ENCODE measurements at regions not wholly inside any gene's neighbourhood (a gene's known extent, or its start where the extent isn't known, plus 50 kb on each side); places are given as distances from the start of the nearest gene placed in this dataset.

DNA sequence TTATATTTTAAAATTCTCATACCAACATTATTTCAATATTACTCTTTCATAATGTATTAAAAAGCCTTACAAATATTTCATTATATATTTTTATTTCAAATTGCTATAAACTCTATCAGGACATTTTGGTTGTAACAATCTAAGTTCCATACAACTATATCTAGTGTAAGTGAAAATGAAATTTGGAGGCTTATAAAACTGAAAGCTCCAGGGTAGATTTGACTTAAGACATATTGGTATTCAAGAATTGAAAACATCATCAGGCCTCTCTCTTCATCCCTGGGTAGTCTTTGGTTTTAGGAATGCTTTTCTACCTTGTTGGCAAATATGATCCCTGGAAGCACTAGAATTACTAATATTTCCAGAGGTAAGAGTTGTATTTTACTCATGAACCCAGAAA is 342.6 kb downstream of the DTHD1 start:
- TF ChIP-seq, protein P1, sequence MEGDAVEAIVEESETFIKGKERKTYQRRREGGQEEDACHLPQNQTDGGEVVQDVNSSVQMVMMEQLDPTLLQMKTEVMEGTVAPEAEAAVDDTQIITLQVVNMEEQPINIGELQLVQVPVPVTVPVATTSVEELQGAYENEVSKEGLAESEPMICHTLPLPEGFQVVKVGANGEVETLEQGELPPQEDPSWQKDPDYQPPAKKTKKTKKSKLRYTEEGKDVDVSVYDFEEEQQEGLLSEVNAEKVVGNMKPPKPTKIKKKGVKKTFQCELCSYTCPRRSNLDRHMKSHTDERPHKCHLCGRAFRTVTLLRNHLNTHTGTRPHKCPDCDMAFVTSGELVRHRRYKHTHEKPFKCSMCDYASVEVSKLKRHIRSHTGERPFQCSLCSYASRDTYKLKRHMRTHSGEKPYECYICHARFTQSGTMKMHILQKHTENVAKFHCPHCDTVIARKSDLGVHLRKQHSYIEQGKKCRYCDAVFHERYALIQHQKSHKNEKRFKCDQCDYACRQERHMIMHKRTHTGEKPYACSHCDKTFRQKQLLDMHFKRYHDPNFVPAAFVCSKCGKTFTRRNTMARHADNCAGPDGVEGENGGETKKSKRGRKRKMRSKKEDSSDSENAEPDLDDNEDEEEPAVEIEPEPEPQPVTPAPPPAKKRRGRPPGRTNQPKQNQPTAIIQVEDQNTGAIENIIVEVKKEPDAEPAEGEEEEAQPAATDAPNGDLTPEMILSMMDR (IDR thresholded peaks at IDR 0.05): no peak
- TF ChIP-seq POLR2AphosphoS5 (IDR thresholded peaks at IDR 0.05): no peak
- no peak for TF ChIP-seq POLR2A (IDR thresholded peaks at IDR 0.05)
- intact Hi-C loops (cut with DNase I; ENCODE audit: low total_unique reads): loop anchor here (5.0 kb wide), 1 partner anchor 812 kb away; no protein-coding TSS in a partner anchor
- no peak overlapping the region for H3K27ac ChIP-seq
- H3K4me1 ChIP-seq: no peaks in the 10 kb centered on the region
- no peak for DNase-seq (ENCODE audit: low spot score in 2 of 2)
- H3K4me3 ChIP-seq: no peak overlapping the region
- no peaks in the 10 kb centered on the region for H3K9me3 ChIP-seq
- H3K36me3 ChIP-seq: no peaks in the 10 kb centered on the region
- H3K27me3 ChIP-seq: no peaks in the 10 kb centered on the region

DNA sequence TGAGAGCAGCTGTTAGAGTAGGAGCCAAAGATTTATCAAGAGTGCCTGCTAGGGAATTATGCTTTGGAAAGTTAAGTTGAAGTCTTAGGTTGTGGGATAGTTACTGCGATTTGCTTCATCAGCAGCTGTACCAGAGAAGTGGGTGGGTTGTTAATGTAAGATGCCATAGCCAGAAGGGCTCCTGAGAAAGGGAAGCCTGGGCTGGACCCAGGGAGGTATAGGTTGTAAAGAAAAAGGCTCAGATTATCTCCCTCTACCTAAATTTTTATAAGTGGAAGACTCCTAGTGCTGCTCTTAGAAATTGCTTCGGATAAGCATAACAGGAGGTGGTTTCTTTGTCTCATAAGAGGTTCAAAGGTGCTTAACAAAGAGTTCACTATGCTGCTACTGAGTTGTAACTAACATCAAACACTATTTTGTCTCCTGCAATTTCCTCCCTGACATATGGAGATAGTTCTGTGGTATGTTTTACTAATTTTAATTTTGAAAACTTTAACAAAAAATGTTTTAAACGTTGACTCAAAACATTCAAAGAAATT is 356.9 kb downstream of the DTHD1 start:
- Histone ChIP-seq H3K9me3 (no peaks in the 10 kb centered on the region), H3K36me3 (no peaks in the 10 kb centered on the region), H3K4me3 (no peak overlapping the region), H3K27ac (no peak overlapping the region), H3K4me1 (no peaks in the 10 kb centered on the region), H3K27me3 (no peaks in the 10 kb centered on the region)
- intact Hi-C loops (cut with DNase I; ENCODE audit: low total_unique reads): no loop called here
- DNase-seq (ENCODE audit: low spot score in 2 of 2): no peak
- no peak for TF ChIP-seq POLR2AphosphoS5 (IDR thresholded peaks at IDR 0.05)
- TF ChIP-seq, protein P1 (IDR thresholded peaks at IDR 0.05): no peak
- TF ChIP-seq POLR2A (IDR thresholded peaks at IDR 0.05): no peak

DNA sequence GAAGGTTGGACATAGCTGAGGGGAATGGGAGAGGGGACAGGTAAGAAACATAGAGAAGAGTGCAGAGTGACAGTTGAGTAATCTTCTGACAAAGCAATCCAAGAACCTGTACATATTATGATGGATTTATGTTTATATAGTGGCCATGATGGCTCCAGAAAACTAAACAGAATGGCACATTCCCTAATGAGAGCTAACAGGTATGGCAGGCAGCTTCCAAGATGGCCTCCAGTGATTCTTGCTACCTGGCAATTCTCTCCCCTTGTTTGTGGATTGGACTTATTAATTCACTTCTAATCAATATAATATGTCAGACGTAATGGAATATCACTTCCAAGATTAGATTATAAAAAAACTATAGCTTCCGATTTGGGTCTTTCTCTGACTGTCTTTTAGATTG is 359.5 kb downstream of the DTHD1 start:
- TF ChIP-seq POLR2AphosphoS5 (IDR thresholded peaks at IDR 0.05): no peak
- TF ChIP-seq POLR2A (IDR thresholded peaks at IDR 0.05): no peak
- TF ChIP-seq, protein P1 (IDR thresholded peaks at IDR 0.05): no peak
- Histone ChIP-seq H3K27me3 (no peaks in the 10 kb centered on the region), H3K36me3 (no peaks in the 10 kb centered on the region), H3K27ac (no peak overlapping the region), H3K4me3 (no peak overlapping the region), H3K4me1 (no peaks in the 10 kb centered on the region), H3K9me3 (no peaks in the 10 kb centered on the region)
- no peak for DNase-seq (ENCODE audit: low spot score in 2 of 2)
- intact Hi-C loops (cut with DNase I; ENCODE audit: low total_unique reads): no loop called here

DNA sequence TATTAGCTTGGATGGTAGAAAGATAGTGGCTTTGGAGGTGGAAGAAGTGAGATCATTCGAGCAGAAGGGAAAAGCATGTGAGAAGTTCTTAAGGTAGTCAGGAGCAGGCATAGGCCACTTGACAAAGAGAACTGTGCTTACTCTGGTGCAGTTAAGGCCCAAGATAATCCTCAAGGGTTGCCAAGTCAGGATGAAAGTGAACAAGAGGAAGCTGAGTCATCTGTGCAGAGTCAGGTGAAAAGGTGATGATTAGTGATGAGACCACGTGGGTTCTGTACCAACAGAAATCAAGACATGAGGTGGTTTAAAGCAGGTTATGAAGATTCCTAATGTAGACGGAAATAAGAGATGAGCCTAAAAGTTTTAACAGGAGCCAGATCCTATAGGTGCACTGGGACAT is 369.8 kb downstream of the DTHD1 start:
- Histone ChIP-seq H3K36me3 (no peaks in the 10 kb centered on the region), H3K4me1 (no peaks in the 10 kb centered on the region), H3K27ac (no peak overlapping the region), H3K27me3 (no peaks in the 10 kb centered on the region), H3K4me3 (no peak overlapping the region), H3K9me3 (no peaks in the 10 kb centered on the region)
- intact Hi-C loops (cut with DNase I; ENCODE audit: low total_unique reads): no loop called here
- no peak for DNase-seq (ENCODE audit: low spot score in 2 of 2)
- TF ChIP-seq, protein P1 (IDR thresholded peaks at IDR 0.05): no peak
- TF ChIP-seq POLR2A (IDR thresholded peaks at IDR 0.05) (no peak), POLR2AphosphoS5 (IDR thresholded peaks at IDR 0.05) (no peak)

DNA sequence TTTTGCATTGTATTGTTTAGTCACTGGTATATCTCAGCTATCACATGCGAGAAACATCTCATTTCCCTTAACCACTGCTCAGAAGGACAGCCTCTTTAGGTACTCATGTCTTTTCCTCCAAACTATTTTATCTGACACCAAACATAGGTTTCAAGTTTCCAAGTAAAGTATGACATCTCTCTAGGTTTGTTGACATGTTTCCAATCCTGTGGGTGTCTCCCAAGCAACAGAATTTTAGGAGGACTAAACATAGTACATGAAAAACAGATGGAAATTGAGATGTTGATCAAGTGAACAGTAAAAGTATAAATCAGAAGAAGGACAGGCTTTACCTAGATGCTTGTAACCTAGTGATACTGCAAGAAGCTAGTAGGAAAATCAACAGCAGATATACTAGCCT is 371.4 kb downstream of the DTHD1 start:
- no peak for TF ChIP-seq POLR2A (IDR thresholded peaks at IDR 0.05)
- TF ChIP-seq POLR2AphosphoS5 (IDR thresholded peaks at IDR 0.05): no peak
- TF ChIP-seq, protein P1 (IDR thresholded peaks at IDR 0.05): no peak
- no peak for DNase-seq (ENCODE audit: low spot score in 2 of 2)
- Histone ChIP-seq H3K36me3 (no peaks in the 10 kb centered on the region), H3K4me1 (no peaks in the 10 kb centered on the region), H3K9me3 (no peaks in the 10 kb centered on the region), H3K27ac (no peak overlapping the region), H3K27me3 (no peaks in the 10 kb centered on the region), H3K4me3 (no peak overlapping the region)
- intact Hi-C loops (cut with DNase I; ENCODE audit: low total_unique reads): no loop called here
